HCT116 (cell line): ENCODE measurements at regions not wholly inside any gene's neighbourhood (a gene's known extent, or its start where the extent isn't known, plus 50 kb on each side); places are given as distances from the start of the nearest gene placed in this dataset.

Experiments used
- CBX3 ChIP-seq: IDR thresholded peaks from 2 replicates; pipeline ENCODE4 v1.6.1; 2012; ENCODE audit warnings: low read depth
- CTCF ChIP-seq, 3 experiments: fragments of 200-600 bp in 1 of 3; sonication (generic) in 1 of 3; IDR thresholded peaks in 2 of 3; conservative IDR thresholded peaks in 1 of 3; 2 replicates each; pipeline ENCODE4 v1.5.1; 2012 to 2017; ENCODE audit warnings: low read depth in 2 of 3, low read length in 2 of 3, antibody characterized with exemption in 1 of 3, borderline replicate concordance in 1 of 3, control low read depth in 1 of 3, mild to moderate bottlenecking in 1 of 3, mixed read lengths in 1 of 3, mixed run types in 1 of 3, moderate library complexity in 1 of 3; ENCODE audit not compliant: insufficient read depth in 1 of 3
- EZH2 ChIP-seq: fragments of 200-600 bp; sonication (generic); IDR thresholded peaks from 2 replicates; pipeline ENCODE4 v1.6.1; 2017; ENCODE audit warnings: antibody characterized with exemption, mixed run types
- EZH2phosphoT487 ChIP-seq: fragments of 200-600 bp; IDR thresholded peaks from 2 replicates; pipeline ENCODE4 v1.6.1; 2018; ENCODE audit warnings: antibody characterized with exemption, borderline replicate concordance
- POLR2A ChIP-seq: IDR thresholded peaks from 2 replicates; pipeline ENCODE4 v1.7.0; 2011; ENCODE audit warnings: borderline replicate concordance; ENCODE audit not compliant: insufficient read depth, insufficient read length; ENCODE audit errors: extremely low read depth
- POLR2AphosphoS5 ChIP-seq: IDR thresholded peaks from 2 replicates; pipeline ENCODE4 v1.6.1; 2011; ENCODE audit warnings: mild to moderate bottlenecking, low read depth, low read length, moderate library complexity
- RAD21 ChIP-seq: IDR thresholded peaks from 2 replicates; pipeline ENCODE4 v1.6.1; 2012; ENCODE audit warnings: low read depth, mild to moderate bottlenecking
- SIN3A ChIP-seq: IDR thresholded peaks from 2 replicates; pipeline ENCODE4 v1.6.1; 2012; ENCODE audit warnings: low read depth
- YY1 ChIP-seq: IDR thresholded peaks from 2 replicates; pipeline ENCODE4 v1.6.1; 2011; ENCODE audit warnings: low read length, low read depth, moderate library complexity, mild to moderate bottlenecking; ENCODE audit not compliant: insufficient replicate concordance; ENCODE audit errors: extremely low read depth
- ZFX ChIP-seq: fragments of 450-650 bp; IDR thresholded peaks from 2 replicates; pipeline ENCODE4 v1.6.1; 2017
- TF ChIP-seq, protein P1 (sequence below): IDR thresholded peaks from 2 replicates; pipeline ENCODE4 v1.6.1; 2012; ENCODE audit warnings: low read depth

- TF ChIP-seq SIN3A (no peak), CTCF (IDR thresholded peaks at IDR 0.05 in 2 of 3, conservative IDR thresholded peaks at IDR 0.05 in 1 of 3; ENCODE audit: borderline replicate concordance in 1 of 3, insufficient read depth in 1 of 3, low read depth in 2 of 3, low read length in 2 of 3) (no peak), POLR2AphosphoS5 (no peak), POLR2A (no peak), EZH2phosphoT487 (no peak), CBX3 (no peak), ZFX (no peak), EZH2 (no peak), RAD21 (no peak), YY1 (no peak)
- TF ChIP-seq, protein P1, sequence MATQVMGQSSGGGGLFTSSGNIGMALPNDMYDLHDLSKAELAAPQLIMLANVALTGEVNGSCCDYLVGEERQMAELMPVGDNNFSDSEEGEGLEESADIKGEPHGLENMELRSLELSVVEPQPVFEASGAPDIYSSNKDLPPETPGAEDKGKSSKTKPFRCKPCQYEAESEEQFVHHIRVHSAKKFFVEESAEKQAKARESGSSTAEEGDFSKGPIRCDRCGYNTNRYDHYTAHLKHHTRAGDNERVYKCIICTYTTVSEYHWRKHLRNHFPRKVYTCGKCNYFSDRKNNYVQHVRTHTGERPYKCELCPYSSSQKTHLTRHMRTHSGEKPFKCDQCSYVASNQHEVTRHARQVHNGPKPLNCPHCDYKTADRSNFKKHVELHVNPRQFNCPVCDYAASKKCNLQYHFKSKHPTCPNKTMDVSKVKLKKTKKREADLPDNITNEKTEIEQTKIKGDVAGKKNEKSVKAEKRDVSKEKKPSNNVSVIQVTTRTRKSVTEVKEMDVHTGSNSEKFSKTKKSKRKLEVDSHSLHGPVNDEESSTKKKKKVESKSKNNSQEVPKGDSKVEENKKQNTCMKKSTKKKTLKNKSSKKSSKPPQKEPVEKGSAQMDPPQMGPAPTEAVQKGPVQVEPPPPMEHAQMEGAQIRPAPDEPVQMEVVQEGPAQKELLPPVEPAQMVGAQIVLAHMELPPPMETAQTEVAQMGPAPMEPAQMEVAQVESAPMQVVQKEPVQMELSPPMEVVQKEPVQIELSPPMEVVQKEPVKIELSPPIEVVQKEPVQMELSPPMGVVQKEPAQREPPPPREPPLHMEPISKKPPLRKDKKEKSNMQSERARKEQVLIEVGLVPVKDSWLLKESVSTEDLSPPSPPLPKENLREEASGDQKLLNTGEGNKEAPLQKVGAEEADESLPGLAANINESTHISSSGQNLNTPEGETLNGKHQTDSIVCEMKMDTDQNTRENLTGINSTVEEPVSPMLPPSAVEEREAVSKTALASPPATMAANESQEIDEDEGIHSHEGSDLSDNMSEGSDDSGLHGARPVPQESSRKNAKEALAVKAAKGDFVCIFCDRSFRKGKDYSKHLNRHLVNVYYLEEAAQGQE = no peak
Observed at GRCh38 chr2:236682651-236683422, 113.2 kb downstream of the ACKR3 start.
